ENCODE measurements at regions not wholly inside any gene's neighbourhood (a gene's known extent, or its start where the extent isn't known, plus 50 kb on each side); places are given as distances from the start of the nearest gene placed in this dataset.

DNA sequence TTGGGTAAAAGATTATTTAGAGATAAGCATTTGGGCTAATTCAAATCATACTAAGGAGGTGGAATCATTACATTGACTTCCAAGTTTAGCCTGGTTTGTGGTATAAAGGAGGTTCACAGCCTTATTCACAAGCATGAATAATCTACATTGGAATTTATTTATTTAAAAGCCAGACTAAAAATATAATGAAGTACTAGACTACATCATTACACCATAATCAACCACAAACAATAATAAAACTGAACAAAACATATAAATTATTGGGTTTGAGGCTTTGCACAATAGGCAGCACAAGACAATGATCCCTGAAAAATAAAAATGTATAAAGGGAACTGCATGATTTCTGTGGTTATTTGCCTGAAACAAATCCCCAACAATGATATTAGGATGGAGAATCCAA is 314.0 kb downstream of the GBA3 start:
- no peak for DNase-seq

DNA sequence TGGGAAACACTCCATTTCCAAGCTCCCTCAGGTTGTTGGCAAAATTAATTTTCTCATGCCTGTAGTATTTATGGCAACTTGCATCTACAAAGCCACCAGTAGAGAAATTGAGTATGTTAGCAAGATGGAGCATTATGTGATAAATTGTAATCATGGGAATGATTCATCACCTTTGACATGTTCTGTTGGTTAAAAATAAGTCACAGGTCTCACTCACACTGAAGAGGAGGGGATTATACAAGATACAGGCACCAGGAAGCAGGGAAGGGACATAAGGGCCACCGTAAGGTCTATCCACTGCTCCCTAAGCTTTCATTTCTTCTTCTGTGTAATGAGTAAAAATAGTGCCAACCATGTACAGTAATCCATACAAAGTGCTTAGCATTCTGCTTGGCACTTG is 313.0 kb downstream of the GBA3 start:
- no peak for DNase-seq

DNA sequence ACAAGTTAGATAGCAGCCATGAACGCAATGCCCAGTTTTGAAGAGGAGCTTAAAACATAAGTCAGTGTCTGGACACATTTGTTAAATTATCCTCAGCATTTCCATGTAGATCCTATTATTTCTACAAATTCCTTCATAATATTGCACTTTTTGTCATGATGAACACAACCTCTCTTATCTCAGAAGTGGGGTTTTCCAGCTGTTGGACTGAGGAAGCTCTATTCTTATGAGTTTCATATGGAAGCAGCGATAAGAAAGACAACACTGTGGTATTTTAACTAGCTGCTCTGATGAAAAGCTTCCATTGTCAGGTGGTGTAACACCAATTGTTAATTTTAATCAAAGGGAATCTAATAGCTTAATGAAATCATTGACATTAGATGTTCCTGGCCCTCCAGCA is 308.7 kb downstream of the GBA3 start:
- DNase-seq, result no peak

DNA sequence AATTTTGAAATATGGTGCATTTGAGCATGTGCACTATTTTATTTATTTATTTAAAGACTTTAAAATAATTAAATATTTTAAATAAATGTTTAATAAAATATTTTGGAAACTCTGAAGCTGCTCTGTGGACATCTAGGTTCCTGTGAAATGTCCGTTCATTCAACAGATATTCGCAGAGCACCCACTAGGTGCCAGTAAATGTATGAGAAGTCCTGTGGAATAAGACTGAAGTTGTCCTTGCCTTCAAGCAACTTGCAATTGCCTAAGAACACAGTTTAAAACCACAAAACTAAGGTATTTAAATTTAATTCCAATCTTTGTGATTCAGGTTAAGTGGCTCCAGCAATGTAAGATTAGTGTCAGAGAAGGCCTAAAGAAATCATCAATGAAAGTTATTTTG is 306.7 kb downstream of the GBA3 start:
- DNase-seq, result no peak

DNA sequence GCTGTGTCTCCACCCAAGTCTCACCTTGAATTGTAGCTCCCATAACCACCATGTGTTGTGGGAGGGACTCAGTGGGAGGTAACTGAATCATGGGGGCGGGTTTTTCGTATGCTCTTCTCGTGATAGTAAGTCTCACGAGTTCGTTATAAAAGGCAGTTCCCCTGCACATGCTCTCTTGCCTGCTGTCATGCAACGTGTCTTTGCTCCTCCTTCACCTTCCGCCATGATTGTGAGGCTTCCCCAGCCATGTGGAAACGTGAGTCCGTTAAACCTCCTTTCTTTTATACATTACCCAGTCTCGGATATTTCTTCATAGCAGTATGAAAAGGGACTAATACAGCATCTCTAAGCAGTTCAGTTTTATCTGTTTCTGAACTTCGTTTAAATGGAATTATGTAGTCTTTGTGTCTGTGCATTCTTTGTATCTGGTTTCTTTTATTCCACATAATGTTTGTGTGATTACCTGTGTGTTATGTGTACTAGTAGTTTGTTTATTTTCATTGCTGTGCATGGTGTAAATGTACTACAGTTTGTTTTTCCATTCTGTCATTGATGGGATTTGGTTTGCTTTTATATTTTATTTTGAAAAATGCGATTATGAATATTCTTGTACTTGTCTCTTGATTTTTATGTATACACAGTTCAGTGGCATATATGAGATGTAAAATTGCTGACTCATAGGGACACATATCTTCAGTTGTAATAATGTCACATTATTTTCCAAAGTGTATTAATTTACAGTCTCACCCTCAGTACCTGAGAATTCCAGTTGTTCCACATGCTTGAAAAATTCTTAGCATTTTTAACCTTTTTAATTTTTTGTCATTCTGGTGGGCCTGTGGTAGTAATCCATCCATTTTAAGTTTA is 304.9 kb downstream of the GBA3 start:
- DNase-seq, result no peak

DNA sequence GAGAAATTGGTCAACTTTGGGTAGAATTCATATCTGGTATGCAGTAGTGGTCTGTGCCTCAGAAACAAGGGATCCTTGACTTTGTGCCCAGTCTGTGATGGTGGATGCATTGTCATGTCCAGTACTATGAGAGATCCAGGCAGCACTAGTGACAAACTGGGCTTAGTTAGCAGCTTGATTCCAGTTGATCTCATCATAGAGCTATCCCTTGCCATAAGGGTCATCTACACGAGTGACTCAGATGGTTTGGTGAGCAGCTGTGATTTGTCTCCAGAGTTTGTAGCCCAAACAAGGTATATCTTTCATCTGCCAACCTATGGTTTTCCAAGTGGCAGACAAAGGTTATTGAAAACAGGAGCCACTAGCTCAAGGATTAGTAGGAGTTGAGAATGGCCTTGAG is 298.8 kb downstream of the GBA3 start:
- DNase-seq, result no peak

DNA sequence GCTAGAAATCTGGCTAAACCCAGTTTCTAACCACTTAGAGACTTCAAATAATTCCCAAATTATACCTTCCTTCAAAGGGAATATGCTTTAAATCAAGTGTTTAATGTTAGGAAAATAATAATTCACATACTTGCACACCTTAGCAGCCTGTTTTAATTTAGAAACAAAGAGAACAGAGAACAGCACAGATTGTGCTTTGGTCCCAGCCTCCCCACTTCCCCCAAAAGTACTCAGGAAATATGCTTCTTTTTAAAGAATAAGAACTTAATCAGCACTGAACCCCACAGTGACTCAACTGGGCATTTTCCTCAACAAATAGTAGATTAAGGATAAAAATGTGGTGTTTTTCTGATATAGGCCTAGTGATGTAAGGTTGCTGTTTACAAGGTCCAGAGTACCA is 295.8 kb downstream of the GBA3 start:
- no peak for DNase-seq

DNA sequence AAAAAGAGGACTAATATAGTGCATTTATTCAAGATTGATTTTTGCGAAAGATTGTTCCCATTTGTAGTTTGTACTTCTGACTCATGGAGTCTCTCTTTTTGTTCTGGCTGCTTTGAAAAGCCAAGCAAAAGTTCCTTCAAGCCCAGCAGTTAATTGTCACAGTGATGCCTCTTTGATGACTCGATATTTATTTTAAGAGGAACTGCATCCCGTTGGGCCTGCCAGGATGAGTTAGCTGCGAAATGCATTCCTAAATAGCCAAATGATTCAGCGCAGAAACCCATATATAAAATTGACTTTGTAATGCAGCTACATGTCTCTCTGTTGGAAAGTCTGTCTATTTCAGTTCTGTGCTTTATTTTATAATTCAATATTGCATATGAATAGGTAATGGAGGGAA is 295.1 kb downstream of the GBA3 start:
- DNase-seq, result no peak

DNA sequence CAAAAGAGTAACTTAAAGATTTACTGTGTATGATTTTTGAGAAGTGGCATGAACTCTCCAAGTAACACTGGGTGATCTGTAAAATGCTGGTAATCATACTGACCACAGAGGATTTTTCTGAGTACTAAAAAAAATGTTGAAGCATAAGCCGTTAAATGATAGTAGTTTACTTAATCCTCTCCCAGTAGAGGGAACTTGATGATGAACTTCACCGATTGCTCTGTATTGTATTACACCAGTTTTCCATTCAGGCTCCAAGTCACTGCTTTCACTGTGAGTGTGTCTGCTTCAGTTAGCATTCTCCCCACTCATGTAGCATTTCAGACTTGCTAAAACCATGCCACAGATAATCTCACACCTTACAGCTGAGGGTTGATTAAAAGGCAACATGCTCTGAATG is 294.1 kb downstream of the GBA3 start:
- no peak for DNase-seq

DNA sequence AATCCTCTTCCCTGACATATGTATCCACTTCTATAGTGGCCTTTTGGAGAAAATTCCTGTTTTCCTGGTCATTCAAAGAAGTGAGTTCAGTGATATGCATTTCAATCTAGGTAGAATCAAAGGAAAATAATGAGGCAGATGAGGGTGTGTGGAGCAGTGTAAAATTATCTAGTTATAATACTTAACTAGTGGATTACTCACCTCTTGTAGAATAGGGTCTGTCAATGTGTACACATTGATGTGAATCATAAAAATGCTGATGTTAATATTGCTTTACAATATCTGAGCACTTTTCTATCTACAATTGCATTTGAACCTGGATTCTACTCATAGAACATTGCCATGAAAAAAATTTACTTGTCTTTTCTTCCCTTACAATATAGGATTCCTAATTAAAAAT is 293.5 kb downstream of the GBA3 start:
- DNase-seq, result no peak

DNA sequence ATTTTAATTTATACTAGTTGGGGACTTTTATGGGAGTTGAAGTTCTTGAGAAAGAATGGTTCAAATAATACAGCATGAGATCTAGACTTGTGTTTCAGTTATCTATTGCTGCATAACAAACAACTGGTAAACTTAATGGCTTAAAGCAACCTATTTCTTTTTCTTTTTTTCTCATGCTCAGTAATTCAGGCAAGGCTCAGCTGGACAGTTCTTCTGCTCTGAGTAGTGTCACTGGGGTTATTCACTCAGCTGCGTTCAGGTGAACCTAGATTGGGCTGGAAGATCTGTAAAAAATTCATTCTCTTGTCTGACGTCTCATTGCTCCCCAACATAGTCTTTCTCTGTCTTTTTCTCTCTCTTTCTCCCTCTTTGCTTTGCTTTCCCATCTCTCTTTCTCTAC is 291.7 kb downstream of the GBA3 start:
- DNase-seq, result no peak

DNA sequence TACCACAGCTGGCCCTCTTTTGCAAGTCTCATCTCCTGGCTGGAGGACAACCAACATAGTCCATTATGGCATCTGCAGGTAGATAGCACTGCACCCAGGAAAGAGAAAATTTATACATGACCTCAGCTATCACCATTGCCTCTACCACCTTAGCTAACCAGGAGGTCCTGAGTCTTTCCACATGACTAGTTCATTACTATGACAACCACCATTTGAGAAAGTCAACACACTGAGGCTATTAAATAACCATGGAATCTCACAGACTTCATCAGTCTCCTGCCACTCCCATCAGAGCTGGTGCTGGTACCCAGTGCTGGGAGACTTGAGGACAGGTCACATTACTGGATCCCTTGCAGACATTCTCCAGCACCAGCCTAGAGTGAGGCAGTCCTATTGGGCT is 285.9 kb downstream of the GBA3 start:
- no peak for DNase-seq

DNA sequence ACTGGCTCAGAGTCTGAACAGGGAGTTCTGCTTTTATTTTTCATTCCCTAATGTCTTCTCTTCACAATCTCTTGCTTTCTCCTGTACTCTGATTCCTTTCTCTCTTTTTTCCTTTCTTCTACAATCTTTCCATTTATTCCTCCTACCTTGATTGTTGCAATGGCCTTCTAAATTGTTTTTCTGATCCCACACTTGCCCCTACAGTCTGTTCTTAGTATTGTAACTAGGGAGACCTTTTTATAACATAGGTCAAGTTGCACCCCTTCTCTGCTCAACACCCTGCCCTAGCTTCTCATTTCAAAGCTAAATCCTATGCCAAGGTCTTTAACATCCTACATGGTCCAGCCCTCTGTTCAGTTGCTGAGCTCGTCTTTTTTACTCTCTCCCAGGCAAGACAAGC is 277.9 kb downstream of the GBA3 start:
- no peak for DNase-seq

DNA sequence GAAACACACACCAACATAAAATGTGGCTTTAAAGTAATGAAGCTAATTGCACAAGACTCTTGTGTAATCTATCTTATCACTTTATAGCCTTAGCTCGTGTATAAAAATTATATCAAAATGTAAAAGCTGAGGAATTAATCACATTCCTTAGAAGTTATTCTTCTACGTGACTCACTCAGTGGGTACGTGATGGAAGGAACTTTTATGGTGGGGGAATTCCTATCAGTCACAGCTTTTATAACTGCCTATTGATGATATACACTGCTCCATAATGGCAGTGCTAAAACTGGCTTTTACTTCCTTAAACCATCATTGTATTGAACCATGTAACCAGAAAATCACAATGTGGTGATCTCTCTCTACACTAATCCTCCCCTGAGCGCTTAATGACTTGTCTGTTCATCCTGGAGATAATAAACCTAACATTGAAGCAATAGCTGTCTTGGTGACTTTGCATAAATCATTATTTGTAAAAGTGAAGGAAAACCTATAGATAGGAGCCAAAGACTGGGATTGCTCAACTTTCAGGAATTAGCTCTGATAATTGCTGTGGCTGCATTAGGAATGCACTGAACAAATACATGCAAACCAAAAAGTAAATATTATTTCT is 276.7 kb downstream of the GBA3 start:
- DNase-seq, result no peak

DNA sequence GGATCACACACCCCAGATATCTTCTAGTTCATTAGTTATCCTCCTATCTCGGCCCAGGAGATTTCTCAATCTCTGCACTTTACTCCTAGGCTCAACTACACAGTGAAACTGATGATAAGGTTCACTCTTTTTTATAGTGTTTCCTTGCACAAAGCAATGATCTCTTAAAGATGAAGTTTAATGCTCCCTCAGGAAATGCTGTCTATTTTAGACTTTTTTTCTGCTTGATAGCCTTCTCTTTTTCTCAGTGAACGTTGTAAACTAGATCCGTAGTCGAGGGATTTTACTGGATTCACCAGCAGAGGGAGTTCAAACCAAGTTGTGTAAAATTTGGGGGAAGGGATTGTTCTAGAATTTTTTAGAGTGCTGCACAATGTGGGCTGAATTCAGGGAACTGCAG is 269.6 kb downstream of the GBA3 start:
- DNase-seq, result no peak

DNA sequence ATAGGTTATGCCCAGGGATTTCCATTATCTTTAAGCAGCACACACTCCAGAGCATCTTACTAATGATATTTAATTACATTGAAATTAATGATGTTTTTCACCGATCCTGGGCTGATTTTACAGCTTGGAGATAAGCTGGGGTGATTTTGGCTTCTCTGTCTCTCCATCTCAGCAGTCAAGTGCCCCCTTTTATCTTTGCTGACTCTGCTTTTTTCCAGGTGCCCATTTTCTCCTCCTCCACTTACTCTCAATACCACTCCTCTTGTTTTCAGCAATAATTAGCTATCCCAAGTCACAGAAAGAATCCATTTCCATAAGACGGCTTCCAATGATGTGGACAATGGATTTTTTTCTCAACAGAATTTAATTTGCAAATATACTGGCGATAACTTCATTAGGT is 266.7 kb downstream of the GBA3 start:
- no peak for DNase-seq

DNA sequence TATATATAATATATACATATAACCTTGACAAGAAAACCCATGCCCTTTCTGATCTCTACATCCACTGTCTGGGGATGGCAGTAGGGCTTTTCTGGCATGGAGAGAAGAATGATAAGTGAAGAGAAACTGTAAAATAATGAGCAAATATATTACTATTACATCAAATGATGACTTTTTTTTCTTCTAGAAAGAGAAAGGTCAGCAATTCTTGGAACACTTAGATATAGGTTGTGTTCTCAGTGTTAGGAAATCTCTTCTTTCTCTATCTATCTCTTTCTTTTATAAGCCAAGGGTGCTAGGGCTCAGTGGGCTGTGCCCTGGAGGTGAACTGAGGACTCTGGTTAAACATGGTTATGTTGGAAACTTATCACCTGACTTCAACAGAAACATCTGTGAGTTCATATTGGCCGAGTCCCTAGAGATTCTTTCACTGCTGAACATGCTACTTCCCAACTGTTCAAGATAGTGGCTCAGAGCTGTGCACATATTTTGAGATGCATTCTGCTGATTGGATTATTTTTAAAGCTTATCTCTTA is 265.1 kb downstream of the GBA3 start:
- no peak for DNase-seq

DNA sequence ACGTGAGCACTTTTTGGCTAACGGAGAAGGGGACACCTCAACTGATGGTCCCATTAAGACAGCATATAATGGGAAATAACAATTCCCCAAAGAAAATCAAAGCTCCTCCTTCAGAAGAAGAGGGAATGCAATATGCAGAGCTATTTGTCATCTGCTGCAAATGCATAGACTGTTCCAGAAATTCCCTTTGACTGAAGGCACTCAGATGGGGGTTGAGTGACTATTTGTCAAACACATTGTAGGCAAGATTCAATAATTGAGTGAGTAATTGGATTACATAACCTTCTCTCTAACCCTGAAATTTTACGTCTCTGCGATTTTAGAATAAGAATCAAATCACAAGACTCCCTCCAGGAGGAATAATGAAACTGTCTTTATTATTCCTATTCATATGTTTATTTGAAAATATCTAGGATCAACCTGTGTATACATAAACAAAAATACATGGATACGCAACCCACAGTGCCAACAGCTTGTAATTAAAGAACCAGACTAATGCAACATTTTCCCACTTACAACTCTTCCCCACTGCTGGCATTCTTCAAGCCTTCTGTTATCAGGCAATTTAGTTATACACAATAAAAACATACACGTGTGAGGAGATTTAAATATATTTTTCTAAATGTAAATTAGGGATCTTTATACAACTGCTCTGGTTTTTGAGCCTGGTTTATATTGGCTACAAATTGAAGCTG is 256.6 kb downstream of the GBA3 start:
- no peak for DNase-seq

DNA sequence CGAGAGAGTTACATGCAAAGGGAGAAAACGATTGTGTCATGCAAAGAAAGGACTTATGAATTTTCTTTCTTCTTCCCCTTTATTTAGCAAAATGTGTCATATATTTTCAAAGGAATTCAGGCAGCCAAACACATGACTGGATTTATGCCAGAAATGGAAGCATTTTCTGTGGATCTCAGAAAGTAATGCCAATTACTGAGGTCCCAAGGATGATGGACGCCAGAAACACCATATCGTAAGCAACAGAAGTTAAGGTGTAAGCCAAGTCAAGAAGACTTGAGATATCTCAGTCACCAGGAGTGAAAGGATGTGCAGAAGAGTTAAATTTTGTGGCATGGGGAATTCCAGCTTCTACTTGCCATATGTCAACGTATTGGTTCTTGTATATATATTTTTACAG is 255.1 kb downstream of the GBA3 start:
- no peak for DNase-seq

DNA sequence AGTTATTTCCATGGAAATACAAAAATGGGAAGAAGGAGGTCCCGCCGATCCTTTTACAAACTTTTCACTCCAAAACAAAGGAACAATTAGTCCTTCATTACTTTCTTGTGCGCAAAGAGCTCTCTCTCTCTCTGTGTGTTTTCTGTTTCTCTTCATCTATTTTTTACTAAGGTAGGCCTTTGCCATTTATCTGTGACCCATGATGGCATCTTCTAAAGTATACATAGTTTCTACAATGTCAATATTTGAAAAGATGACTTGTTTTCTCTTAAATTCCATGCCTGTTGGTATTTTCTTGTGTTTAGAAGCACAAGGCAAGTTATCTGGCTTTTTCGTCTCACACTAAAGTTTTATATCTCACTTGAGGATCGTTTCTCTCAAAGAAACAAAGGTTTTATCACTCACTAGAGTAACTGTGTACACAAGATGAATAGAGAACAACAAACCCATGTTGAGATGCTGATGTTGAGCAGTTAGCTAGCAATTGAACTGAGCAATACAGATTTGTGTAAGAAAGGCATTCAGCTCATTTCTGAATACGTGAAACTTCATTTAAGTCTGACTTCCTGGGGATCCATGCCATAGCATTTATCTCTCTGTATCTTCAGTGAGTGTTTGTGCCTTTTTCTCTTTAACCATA is 250.3 kb downstream of the GBA3 start:
- no peak for DNase-seq

DNA sequence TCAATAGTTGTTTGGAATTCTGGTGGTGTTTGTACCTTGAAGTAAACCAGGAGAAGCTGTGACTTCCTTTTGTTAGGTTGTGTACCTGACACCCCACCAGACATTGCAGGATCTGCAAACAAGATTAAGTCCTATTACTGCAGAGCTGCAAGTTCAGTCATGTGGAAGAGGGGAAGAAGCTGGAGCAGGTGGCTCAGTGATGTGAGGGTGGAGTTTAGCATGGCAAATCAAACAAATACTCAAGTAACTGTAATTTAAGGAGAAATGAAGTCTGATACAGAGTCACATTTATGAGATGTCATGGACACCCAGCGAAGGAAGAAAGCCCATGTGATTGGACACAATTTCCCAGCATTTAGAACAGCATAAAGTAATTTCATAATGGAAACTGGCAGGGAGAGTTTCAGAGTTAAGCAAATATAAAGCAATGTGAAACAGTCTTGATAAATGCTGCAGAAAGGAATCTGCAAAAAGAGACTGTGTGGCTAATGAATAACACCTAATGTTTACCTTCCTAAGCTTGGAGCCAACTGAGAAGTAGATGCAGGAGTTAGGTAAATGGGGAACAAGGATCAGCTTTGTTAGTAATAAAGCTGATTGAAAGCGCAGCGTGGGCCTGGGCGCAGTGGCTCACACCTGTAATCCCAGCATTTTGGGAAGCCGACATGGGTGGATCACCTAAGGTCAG is 249.1 kb downstream of the GBA3 start:
- DNase-seq, result no peak

DNA sequence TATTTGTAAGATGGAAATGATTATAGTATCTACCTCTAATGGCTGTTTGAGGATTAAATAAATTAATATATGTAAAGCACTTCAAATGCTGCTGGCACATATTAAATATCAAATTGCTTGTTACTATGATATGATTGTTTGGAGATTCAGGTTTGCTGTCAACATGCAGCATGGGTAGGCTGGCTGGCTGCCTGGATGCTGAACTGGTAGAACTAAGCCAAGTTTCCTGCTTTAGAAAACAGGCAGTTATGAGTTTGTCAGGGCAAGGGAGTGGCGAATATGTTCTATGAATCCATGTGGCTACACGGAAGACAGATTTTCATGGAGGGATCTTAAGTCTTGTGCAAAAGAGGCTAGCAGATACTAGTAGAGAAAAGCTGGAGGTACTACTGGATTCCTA is 239.6 kb downstream of the GBA3 start:
- no peak for DNase-seq

DNA sequence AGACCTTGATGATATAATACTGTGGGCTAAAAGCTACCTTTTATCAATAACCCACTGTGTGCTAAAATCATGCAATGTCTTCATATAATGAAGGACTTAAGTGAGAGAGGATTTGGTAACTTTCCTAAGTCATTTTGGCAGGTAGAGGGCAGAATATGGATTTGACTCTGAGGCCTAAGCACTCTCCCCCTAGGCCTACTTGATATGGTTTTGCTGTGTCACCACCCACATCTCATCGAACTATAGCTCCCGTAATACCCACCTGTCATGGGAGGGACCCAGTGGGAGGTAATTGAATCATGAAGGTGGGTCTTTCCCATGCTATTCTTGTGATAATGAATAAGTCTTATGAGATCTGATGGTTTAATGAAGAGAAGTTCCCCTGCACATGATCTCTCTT is 229.7 kb downstream of the GBA3 start:
- DNase-seq, result no peak

Measured in stimulated activated CD4-positive, alpha-beta T cell treated with anti-CD3 and anti-CD28 coated beads, Interleukin-2, amount 100 ng/mL, for 48 hours (primary cell).